Parathyroid adenoma (tissue), 2 donors: ENCODE measurements at regions not wholly inside any gene's neighbourhood (a gene's known extent, or its start where the extent isn't known, plus 50 kb on each side); places are given as distances from the start of the nearest gene placed in this dataset.

Experiments used
- H2AFZ ChIP-seq: fragments of 300-600 bp; sonication (generic); one replicate; pipeline ENCODE4 v1.7.0; 2017; ENCODE audit warnings: antibody characterized with exemption, mild to moderate bottlenecking
- H3K27ac ChIP-seq: fragments of 300-600 bp; sonication (generic); one replicate; pipeline ENCODE4 v1.7.0; 2017
- H3K27me3 ChIP-seq: fragments of 300-600 bp; sonication (generic); one replicate; pipeline ENCODE4 v1.7.0; 2017; ENCODE audit warnings: low read length; ENCODE audit not compliant: control insufficient read depth, insufficient read depth
- H3K36me3 ChIP-seq: fragments of 300-600 bp; sonication (generic); one replicate; pipeline ENCODE4 v1.7.0; 2017; ENCODE audit warnings: low read length; ENCODE audit not compliant: control insufficient read depth, insufficient read depth
- H3K4me1 ChIP-seq: fragments of 300-600 bp; sonication (generic); one replicate; pipeline ENCODE4 v1.7.0; 2017; ENCODE audit warnings: control low read depth
- H3K4me2 ChIP-seq: fragments of 300-600 bp; sonication (generic); one replicate; pipeline ENCODE4 v1.7.0; 2017; ENCODE audit warnings: low read length
- H3K4me3 ChIP-seq: fragments of 300-600 bp; sonication (generic); one replicate; pipeline ENCODE4 v1.7.0; 2017; ENCODE audit warnings: low read depth, low read length
- H3K79me2 ChIP-seq: fragments of 300-600 bp; sonication (generic); one replicate; pipeline ENCODE4 v1.7.0; 2017; ENCODE audit warnings: control low read depth
- H3K9ac ChIP-seq: fragments of 300-600 bp; sonication (generic); one replicate; pipeline ENCODE4 v1.7.0; 2017; ENCODE audit warnings: mild to moderate bottlenecking
- H3K9me3 ChIP-seq: fragments of 300-600 bp; sonication (generic); one replicate; pipeline ENCODE4 v1.7.0; 2017; ENCODE audit warnings: low read length; ENCODE audit not compliant: control insufficient read depth
- TF ChIP-seq, protein P1 (sequence below): fragments of 300-600 bp; sonication (generic); IDR thresholded peaks from one replicate; pipeline ENCODE4 v1.7.0; 2017; ENCODE audit warnings: antibody characterized with exemption, mild to moderate bottlenecking
- donor health status: primary hyperparathyroidism.

DNA sequence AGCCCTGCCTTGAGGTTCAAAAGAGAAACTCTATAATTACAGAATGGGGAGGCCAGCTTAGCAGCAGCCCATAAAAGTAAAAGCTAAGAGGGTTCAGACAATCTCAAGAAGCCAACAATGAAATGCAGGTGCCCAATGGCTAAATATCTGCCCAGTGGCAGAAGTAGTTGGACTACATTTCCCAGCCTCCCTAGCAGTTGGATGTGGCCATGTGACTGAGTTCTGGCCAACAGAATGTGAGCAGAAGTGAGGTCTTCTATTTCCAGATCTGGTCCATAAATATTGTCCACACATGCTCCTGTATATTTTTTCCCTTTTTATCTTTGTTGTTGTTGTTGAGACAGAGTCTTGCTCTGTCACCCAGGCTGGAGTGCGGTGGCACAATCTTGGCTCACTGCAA is 127.9 kb upstream of the NHS start:
- H2AFZ ChIP-seq = no peak overlapping the region
- TF ChIP-seq, protein P1, sequence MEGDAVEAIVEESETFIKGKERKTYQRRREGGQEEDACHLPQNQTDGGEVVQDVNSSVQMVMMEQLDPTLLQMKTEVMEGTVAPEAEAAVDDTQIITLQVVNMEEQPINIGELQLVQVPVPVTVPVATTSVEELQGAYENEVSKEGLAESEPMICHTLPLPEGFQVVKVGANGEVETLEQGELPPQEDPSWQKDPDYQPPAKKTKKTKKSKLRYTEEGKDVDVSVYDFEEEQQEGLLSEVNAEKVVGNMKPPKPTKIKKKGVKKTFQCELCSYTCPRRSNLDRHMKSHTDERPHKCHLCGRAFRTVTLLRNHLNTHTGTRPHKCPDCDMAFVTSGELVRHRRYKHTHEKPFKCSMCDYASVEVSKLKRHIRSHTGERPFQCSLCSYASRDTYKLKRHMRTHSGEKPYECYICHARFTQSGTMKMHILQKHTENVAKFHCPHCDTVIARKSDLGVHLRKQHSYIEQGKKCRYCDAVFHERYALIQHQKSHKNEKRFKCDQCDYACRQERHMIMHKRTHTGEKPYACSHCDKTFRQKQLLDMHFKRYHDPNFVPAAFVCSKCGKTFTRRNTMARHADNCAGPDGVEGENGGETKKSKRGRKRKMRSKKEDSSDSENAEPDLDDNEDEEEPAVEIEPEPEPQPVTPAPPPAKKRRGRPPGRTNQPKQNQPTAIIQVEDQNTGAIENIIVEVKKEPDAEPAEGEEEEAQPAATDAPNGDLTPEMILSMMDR = no peak
- no peaks in the 10 kb centered on the region for H3K27me3 ChIP-seq

DNA sequence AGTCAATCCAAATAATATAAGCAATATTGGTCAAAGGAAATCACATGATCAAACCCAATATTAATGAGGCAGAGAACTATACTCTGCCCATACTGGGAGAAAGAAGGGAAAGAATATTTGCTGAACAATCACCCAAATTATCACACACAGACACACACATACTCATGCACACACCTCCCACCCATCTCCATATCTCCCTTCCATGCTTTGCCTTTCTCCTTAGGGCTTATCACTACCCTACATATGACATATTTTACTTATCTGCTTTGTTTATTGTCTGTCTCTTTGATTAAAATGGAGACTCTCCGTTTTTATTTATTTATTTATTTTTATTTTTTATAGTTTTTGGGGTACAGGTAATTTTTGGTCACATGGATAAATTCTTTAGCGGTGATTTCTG is 112.9 kb upstream of the NHS start:
- Histone ChIP-seq H3K4me2 (no peak overlapping the region), H3K4me1 (no peaks in the 10 kb centered on the region), H3K36me3 (no peaks in the 10 kb centered on the region), H3K27me3 (no peaks in the 10 kb centered on the region), H2AFZ (no peak overlapping the region), H3K27ac (no peak overlapping the region), H3K4me3 (no peak overlapping the region), H3K9ac (no peak overlapping the region), H3K79me2 (no peaks in the 10 kb centered on the region), H3K9me3 (no peaks in the 10 kb centered on the region)
- TF ChIP-seq, protein P1 = no peak

More for the DNA sequence above, 127.9 kb upstream of the NHS start:
- Histone ChIP-seq H3K4me3 (no peak overlapping the region), H3K9me3 (no peaks in the 10 kb centered on the region), H3K79me2 (no peaks in the 10 kb centered on the region), H3K36me3 (no peaks in the 10 kb centered on the region), H3K4me2 (no peak overlapping the region), H3K4me1 (no peaks in the 10 kb centered on the region), H3K27ac (no peak overlapping the region), H3K9ac (no peak overlapping the region)

DNA sequence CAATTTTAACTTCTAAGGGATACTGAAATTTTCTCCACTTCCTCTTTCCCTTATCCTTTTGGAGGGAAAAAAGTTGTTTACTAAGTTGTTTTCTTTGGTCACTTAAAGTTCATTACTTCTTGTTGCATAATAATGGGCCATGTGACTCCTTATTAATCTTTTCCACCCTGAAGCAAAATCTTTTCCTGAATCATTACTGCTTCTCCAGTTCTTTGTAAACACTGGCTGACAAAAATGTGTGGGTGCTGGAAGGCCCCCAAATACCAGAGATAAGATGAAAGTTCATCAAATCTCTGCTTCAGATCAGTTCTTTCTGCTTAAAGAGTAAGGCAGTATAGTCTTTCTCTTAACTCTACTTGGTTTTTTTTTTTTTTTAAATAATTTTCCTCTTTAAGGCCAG is 108.9 kb upstream of the NHS start:
- H3K27me3 ChIP-seq = no peaks in the 10 kb centered on the region
- H3K27ac ChIP-seq = no peak overlapping the region
- no peak overlapping the region for H3K4me3 ChIP-seq
- TF ChIP-seq, protein P1 = no peak
- H3K4me1 ChIP-seq = no peaks in the 10 kb centered on the region
- H3K9me3 ChIP-seq = no peaks in the 10 kb centered on the region
- H3K9ac ChIP-seq = no peak overlapping the region
- no peak overlapping the region for H3K4me2 ChIP-seq
- no peak overlapping the region for H2AFZ ChIP-seq
- H3K79me2 ChIP-seq = no peaks in the 10 kb centered on the region
- H3K36me3 ChIP-seq = no peaks in the 10 kb centered on the region

DNA sequence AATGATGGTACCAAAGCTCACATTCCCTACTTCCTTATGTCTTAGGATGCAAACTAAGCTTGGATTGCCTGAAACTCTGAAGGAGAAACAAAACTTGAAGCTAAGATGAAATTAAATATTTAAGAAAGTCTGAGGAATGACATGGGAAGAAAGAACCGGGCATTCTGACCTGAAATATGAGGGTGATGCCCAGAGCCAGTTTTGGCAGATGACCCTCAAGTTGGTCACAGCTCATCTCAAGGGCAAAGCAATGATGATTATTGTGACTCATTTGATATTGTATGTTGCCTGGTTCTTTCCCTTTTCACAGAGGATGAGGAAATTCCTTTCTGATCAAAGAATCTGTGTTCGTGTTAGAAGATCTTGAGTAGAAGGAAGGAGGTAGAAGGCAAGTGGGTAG is 96.0 kb upstream of the NHS start:
- TF ChIP-seq, protein P1 = no peak
- H3K4me1 ChIP-seq = no peaks in the 10 kb centered on the region
- H3K4me3 ChIP-seq = no peak overlapping the region
- no peaks in the 10 kb centered on the region for H3K36me3 ChIP-seq
- no peaks in the 10 kb centered on the region for H3K27me3 ChIP-seq
- H3K27ac ChIP-seq = no peak overlapping the region
- H3K79me2 ChIP-seq = no peaks in the 10 kb centered on the region
- no peaks in the 10 kb centered on the region for H3K9me3 ChIP-seq
- no peak overlapping the region for H3K9ac ChIP-seq
- H3K4me2 ChIP-seq = no peak overlapping the region
- H2AFZ ChIP-seq = no peak overlapping the region

DNA sequence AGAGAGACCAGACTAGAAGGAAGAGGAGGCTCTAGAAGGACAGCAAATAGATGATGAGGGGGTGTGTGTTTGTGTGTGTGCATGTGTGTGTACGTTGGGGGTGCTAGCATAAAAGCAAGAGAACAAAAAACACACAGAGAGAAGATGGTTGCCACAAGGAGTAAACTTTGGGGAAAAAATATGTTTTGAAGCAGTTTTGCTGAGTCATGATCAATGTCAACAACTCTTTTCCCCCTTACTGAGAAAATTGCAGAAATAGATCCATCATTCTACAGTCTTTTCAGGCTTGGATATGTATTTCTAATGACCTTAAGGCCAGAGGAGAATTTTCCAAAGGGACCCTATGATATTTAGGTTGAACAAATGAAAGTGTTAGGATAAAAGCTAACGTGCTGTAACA is 89.0 kb upstream of the NHS start:
- TF ChIP-seq, protein P1 = no peak
- Histone ChIP-seq H3K36me3 (no peaks in the 10 kb centered on the region), H3K27me3 (no peaks in the 10 kb centered on the region)

More for the DNA sequence above, 89.0 kb upstream of the NHS start:
- Histone ChIP-seq H2AFZ (no peak overlapping the region), H3K9ac (no peak overlapping the region), H3K9me3 (no peaks in the 10 kb centered on the region), H3K27ac (no peak overlapping the region), H3K4me3 (no peak overlapping the region), H3K4me2 (no peak overlapping the region), H3K4me1 (no peaks in the 10 kb centered on the region), H3K79me2 (no peaks in the 10 kb centered on the region)
